IMR-90 (cell line): ENCODE measurements at regions not wholly inside any gene's neighbourhood (a gene's known extent, or its start where the extent isn't known, plus 50 kb on each side); places are given as distances from the start of the nearest gene placed in this dataset.

Source experiments
- ATAC-seq: fragments of 200-7000 bp; cut with Tn5 transposase; 2 replicates; pipeline ENCODE4 v1.9.1; 2020; ENCODE audit warnings: low read depth, mild to moderate bottlenecking, moderate library complexity
- BruUV-seq: library from RNA; stranded (reverse); fragments of 400-500 nt; replicated peaks from 2 replicates; lab custom pipeline; 2021; lab: Mats Ljungman, UMichigan
- CTCF ChIA-PET: fragments of 300-600 bp; formaldehyde crosslinking; extraction: SDS; loops from one replicate; lab custom pipeline; 2021; ENCODE audit warnings: antibody characterized with exemption; lab: Yijun Ruan, JAX
- POLR2A ChIA-PET: fragments of 300-600 bp; sonication (Branson Sonifier 250); formaldehyde crosslinking; loops from one replicate; lab custom pipeline; 2022; ENCODE audit warnings: antibody characterized with exemption; ENCODE audit not compliant: unreplicated experiment; lab: Charles Lee
- DNase-seq: peaks from one replicate; pipeline ENCODE4 v3.0.0; 2013
- H2AFZ ChIP-seq: replicated peaks from 2 replicates; pipeline ENCODE3; 2013; ENCODE audit warnings: low read length, mild to moderate bottlenecking; ENCODE audit not compliant: poor library complexity
- H2AK5ac ChIP-seq: 2 replicates; pipeline ENCODE4 v1.6.1; 2013; ENCODE audit warnings: low read depth, low read length, inconsistent platforms
- H2AK9ac ChIP-seq: replicated peaks from 2 replicates; pipeline ENCODE3; 2013; ENCODE audit warnings: mild to moderate bottlenecking, low read depth, low read length, moderate library complexity; ENCODE audit not compliant: poor library complexity
- H2BK120ac ChIP-seq: 2 replicates; pipeline ENCODE4 v1.6.1; 2013; ENCODE audit warnings: low read depth, low read length, inconsistent platforms
- H2BK15ac ChIP-seq: 3 replicates; pipeline ENCODE4 v1.6.1; 2013; ENCODE audit warnings: low read depth, low read length, inconsistent platforms
- H2BK20ac ChIP-seq: 2 replicates; pipeline ENCODE4 v1.6.1; 2013; ENCODE audit warnings: low read depth, mild to moderate bottlenecking, inconsistent platforms, low read length, moderate library complexity
- H2BK5ac ChIP-seq: 2 replicates; pipeline ENCODE4 v1.6.1; 2013; ENCODE audit warnings: mild to moderate bottlenecking, low read depth, low read length, inconsistent platforms; ENCODE audit not compliant: poor library complexity, severe bottlenecking
- H3K14ac ChIP-seq: replicated peaks from 2 replicates; pipeline ENCODE4 v1.6.1; 2013; ENCODE audit warnings: low read depth, low read length, inconsistent platforms
- H3K18ac ChIP-seq: 2 replicates; pipeline ENCODE4 v1.6.1; 2013; ENCODE audit warnings: low read depth, low read length, control low read depth
- H3K23ac ChIP-seq: 2 replicates; pipeline ENCODE4 v1.6.1; 2013; ENCODE audit warnings: low read depth, low read length, inconsistent platforms
- H3K27ac ChIP-seq: 2 replicates; pipeline ENCODE4 v1.5.1; 2013; ENCODE audit warnings: mild to moderate bottlenecking, control low read depth, low read length; ENCODE audit not compliant: insufficient read depth
- H3K27me3 ChIP-seq: 2 replicates; pipeline ENCODE4 v1.6.1; 2013; ENCODE audit warnings: low read length; ENCODE audit not compliant: control insufficient read depth, insufficient read depth
- H3K36me3 ChIP-seq: 2 replicates; pipeline ENCODE4 v1.6.1; 2013; ENCODE audit warnings: low read length, mixed read lengths; ENCODE audit not compliant: control insufficient read depth, insufficient read depth
- H3K4ac ChIP-seq: 2 replicates; pipeline ENCODE4 v1.6.1; 2013; ENCODE audit warnings: low read depth, low read length, inconsistent platforms
- H3K4me1 ChIP-seq: 2 replicates; pipeline ENCODE4 v1.6.1; 2013; ENCODE audit warnings: low read length, mixed read lengths; ENCODE audit not compliant: control insufficient read depth, insufficient read depth
- H3K4me2 ChIP-seq: 2 replicates; pipeline ENCODE4 v1.6.1; 2013; ENCODE audit warnings: low read depth, mild to moderate bottlenecking, control low read depth, low read length, moderate library complexity
- H3K4me3 ChIP-seq: 2 replicates; pipeline ENCODE4 v1.5.1; 2013; ENCODE audit warnings: low read depth, mild to moderate bottlenecking, control low read depth, low read length, moderate library complexity; ENCODE audit not compliant: insufficient read depth
- H3K56ac ChIP-seq: 2 replicates; pipeline ENCODE4 v1.6.1; 2013; ENCODE audit warnings: low read length, inconsistent platforms; ENCODE audit not compliant: insufficient read depth; ENCODE audit errors: extremely low read depth
- H3K79me1 ChIP-seq, 2 experiments: 2 replicates each; pipeline ENCODE4 v1.6.1; 2013; ENCODE audit warnings: low read length in 2 of 2, inconsistent platforms in 1 of 2, low read depth in 1 of 2
- H3K9ac ChIP-seq: 2 replicates; pipeline ENCODE4 v1.6.1; 2013; ENCODE audit warnings: low read depth, low read length, control low read depth
- H3K9me1 ChIP-seq: 2 replicates; pipeline ENCODE4 v1.6.1; 2013; ENCODE audit warnings: low read length, inconsistent platforms; ENCODE audit not compliant: insufficient read depth
- H3K9me3 ChIP-seq: 2 replicates; pipeline ENCODE4 v1.6.1; 2013; ENCODE audit warnings: low read length; ENCODE audit not compliant: control insufficient read depth, insufficient read depth
- H4K20me1 ChIP-seq: 2 replicates; pipeline ENCODE4 v1.6.1; 2013; ENCODE audit warnings: low read length, inconsistent platforms; ENCODE audit not compliant: insufficient read depth
- H4K5ac ChIP-seq: 2 replicates; pipeline ENCODE4 v1.6.1; 2013; ENCODE audit warnings: mild to moderate bottlenecking, low read depth, low read length, control low read depth
- H4K8ac ChIP-seq, 2 experiments: 2 replicates each; pipeline ENCODE4 v1.6.1; 2013; ENCODE audit warnings: low read depth in 2 of 2, low read length in 2 of 2, control low read depth in 1 of 2, inconsistent platforms in 1 of 2
- H4K91ac ChIP-seq: 2 replicates; pipeline ENCODE4 v1.6.1; 2013; ENCODE audit warnings: low read depth, low read length, inconsistent platforms; ENCODE audit not compliant: insufficient read depth
- BHLHE40 ChIP-seq: fragments of 150-350 bp; IDR thresholded peaks from 2 replicates; pipeline ENCODE4 v1.6.1; 2016; ENCODE audit warnings: mild to moderate bottlenecking, low read depth, low read length
- CEBPB ChIP-seq: IDR thresholded peaks from 2 replicates; pipeline ENCODE4 v1.6.1; 2012; ENCODE audit warnings: low read depth, low read length, improper control_type of control experiment
- CHD1 ChIP-seq: IDR thresholded peaks from 2 replicates; pipeline ENCODE4 v1.6.1; 2012; ENCODE audit warnings: low read depth, low read length, improper control_type of control experiment
- ELK1 ChIP-seq: fragments of 150-350 bp; IDR thresholded peaks from 2 replicates; pipeline ENCODE4 v1.6.1; 2016; ENCODE audit warnings: low read depth, mild to moderate bottlenecking, low read length, moderate library complexity, borderline replicate concordance
- MAFK ChIP-seq: IDR thresholded peaks from 2 replicates; pipeline ENCODE4 v1.6.1; 2012; ENCODE audit warnings: low read depth, low read length, improper control_type of control experiment
- MAZ ChIP-seq: IDR thresholded peaks from 2 replicates; pipeline ENCODE4 v1.6.1; 2012; ENCODE audit warnings: low read depth, mild to moderate bottlenecking, low read length, improper control_type of control experiment, moderate library complexity, borderline replicate concordance
- MXI1 ChIP-seq: IDR thresholded peaks from 2 replicates; pipeline ENCODE4 v1.6.1; 2012; ENCODE audit warnings: low read depth, mild to moderate bottlenecking, low read length, moderate library complexity, borderline replicate concordance
- NFE2L2 ChIP-seq: fragments of 150-350 bp; IDR thresholded peaks from 2 replicates; pipeline ENCODE4 v1.6.1; 2016; ENCODE audit warnings: low read depth, mild to moderate bottlenecking, low read length
- RCOR1 ChIP-seq: IDR thresholded peaks from 2 replicates; pipeline ENCODE4 v1.6.1; 2012; ENCODE audit warnings: mild to moderate bottlenecking, low read length, improper control_type of control experiment; ENCODE audit not compliant: insufficient replicate concordance
- WGBS, 2 experiments: methylation state at CpG; one replicate each; pipeline versions ENCODE4 v1.1.5 to v1.1.7; 2013; ENCODE audit warnings: missing lambda C conversion rate in 2 of 2; ENCODE audit not compliant: insufficient read length in 1 of 2; ENCODE audit errors: extremely low coverage in 2 of 2; 5-methylcytosine and 5-hydroxymethylcytosine counted together
- dilution Hi-C: fragments of 300-500 bp; cut with HindIII; formaldehyde crosslinking; loops from one replicate; pipeline ENCODE4 v1.14.3; 2018; ENCODE audit warnings: low sequenced_read_pairs; ENCODE audit not compliant: unreplicated experiment
- in situ Hi-C: fragments of 300-500 bp; cut with MboI; formaldehyde crosslinking; loops from 3 replicates; pipeline ENCODE4 v1.14.3; 2019; ENCODE audit warnings: low sequenced_read_pairs, inconsistent platforms, mixed read lengths
- intact Hi-C: fragments of 100-400 bp; cut with micrococcal nuclease; formaldehyde crosslinking; loops from 2 replicates; pipeline ENCODE4 v1.10.0; 2022
- TF ChIP-seq, protein P1 (sequence below): conservative IDR thresholded peaks from 2 replicates; pipeline ENCODE4 v1.5.1; 2012; ENCODE audit warnings: mild to moderate bottlenecking, low read depth, low read length, improper control_type of control experiment

GRCh38 chr2:236479814-236480213, 89.8 kb upstream of the ACKR3 start:
- no peak overlapping the region for H4K5ac ChIP-seq
- H3K9me1 ChIP-seq, result no peaks in the 10 kb centered on the region
- no peaks in the 10 kb centered on the region for H3K4me1 ChIP-seq
- H2BK15ac ChIP-seq, result no peak overlapping the region
- no peak overlapping the region for H2AFZ ChIP-seq
- no peak overlapping the region for H3K9ac ChIP-seq
- no peak overlapping the region for H4K8ac ChIP-seq
- dilution Hi-C loops, result no loop called here
- H3K14ac ChIP-seq, result no peak overlapping the region
- ChIA-PET CTCF (no interaction called here), POLR2A (no interaction called here)
- no peak overlapping the region for H3K18ac ChIP-seq
- H2BK120ac ChIP-seq, result no peak overlapping the region
- H3K23ac ChIP-seq, result no peak overlapping the region
- H3K56ac ChIP-seq, result no peak overlapping the region
- no peak overlapping the region for H3K4ac ChIP-seq
- no peak overlapping the region for H2BK20ac ChIP-seq
- intact Hi-C loops, result no loop called here
- no peak overlapping the region for H2BK5ac ChIP-seq
- no peaks in the 10 kb centered on the region for H4K20me1 ChIP-seq
- H3K4me2 ChIP-seq, result no peak overlapping the region
- no peak for DNase-seq
- H3K36me3 ChIP-seq, result no peaks in the 10 kb centered on the region
- no TSS peak for BruUV-seq
- H3K79me1 ChIP-seq, result no peaks in the 10 kb centered on the region
- H3K4me3 ChIP-seq, result no peak overlapping the region
- no peak overlapping the region for H2AK5ac ChIP-seq
- in situ Hi-C loops, result no loop called here
- WGBS, 2 experiments, result no CpG with 5 or more reads among the region's 1 CpG
- TF ChIP-seq CHD1 (no peak), MXI1 (no peak), MAZ (no peak), BHLHE40 (no peak), CEBPB (no peak), NFE2L2 (no peak), ELK1 (no peak), RCOR1 (no peak), MAFK (no peak)
- TF ChIP-seq, protein P1, sequence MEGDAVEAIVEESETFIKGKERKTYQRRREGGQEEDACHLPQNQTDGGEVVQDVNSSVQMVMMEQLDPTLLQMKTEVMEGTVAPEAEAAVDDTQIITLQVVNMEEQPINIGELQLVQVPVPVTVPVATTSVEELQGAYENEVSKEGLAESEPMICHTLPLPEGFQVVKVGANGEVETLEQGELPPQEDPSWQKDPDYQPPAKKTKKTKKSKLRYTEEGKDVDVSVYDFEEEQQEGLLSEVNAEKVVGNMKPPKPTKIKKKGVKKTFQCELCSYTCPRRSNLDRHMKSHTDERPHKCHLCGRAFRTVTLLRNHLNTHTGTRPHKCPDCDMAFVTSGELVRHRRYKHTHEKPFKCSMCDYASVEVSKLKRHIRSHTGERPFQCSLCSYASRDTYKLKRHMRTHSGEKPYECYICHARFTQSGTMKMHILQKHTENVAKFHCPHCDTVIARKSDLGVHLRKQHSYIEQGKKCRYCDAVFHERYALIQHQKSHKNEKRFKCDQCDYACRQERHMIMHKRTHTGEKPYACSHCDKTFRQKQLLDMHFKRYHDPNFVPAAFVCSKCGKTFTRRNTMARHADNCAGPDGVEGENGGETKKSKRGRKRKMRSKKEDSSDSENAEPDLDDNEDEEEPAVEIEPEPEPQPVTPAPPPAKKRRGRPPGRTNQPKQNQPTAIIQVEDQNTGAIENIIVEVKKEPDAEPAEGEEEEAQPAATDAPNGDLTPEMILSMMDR, result no peak
- no peak overlapping the region for H3K27ac ChIP-seq
- peaks cover 5% of the 10 kb centered on the region for H3K9me3 ChIP-seq
- H3K27me3 ChIP-seq, result no peaks in the 10 kb centered on the region
- no peak for ATAC-seq
- no peak overlapping the region for H2AK9ac ChIP-seq
- H4K91ac ChIP-seq, result no peak overlapping the region
